HepG2 (cell line): ENCODE measurements at regions not wholly inside any gene's neighbourhood (a gene's known extent, or its start where the extent isn't known, plus 50 kb on each side); places are given as distances from the start of the nearest gene placed in this dataset.

Experiments
- ATAC-seq: fragments of 200-7000 bp; cut with Tn5 transposase; 3 replicates; pipeline ENCODE4 v1.9.1; 2020; ENCODE audit warnings: mild to moderate bottlenecking, moderate library complexity
- BruUV-seq: library from RNA; stranded (reverse); fragments of 400-500 nt; replicated peaks from 2 replicates; lab custom pipeline; 2021; lab: Mats Ljungman, UMichigan
- CTCF ChIA-PET: fragments of 300-600 bp; formaldehyde crosslinking; extraction: SDS; loops from one replicate; lab custom pipeline; 2021; ENCODE audit warnings: low total read pairs, inconsistent platforms, low intra/inter-chr PET ratio; lab: Yijun Ruan, JAX
- POLR2A ChIA-PET: fragments of 350-600 bp; sonication (Branson Sonifier 250); formaldehyde crosslinking; loops from one replicate; lab custom pipeline; 2020; ENCODE audit warnings: antibody characterized with exemption, inconsistent platforms; lab: Yijun Ruan, JAX
- DNase-seq: peaks from one replicate; pipeline ENCODE4 v3.0.0-alpha.2; 2015; ENCODE audit warnings: low spot score
- FAIRE-seq: peaks from 3 replicates; lab custom pipeline; 2011; peaks lifted over from hg19 to GRCh38; lab: Jason Lieb, UNC
- H2AFZ ChIP-seq: one replicate; pipeline ENCODE4 v1.6.1; 2011; ENCODE audit warnings: low read length, inconsistent platforms
- H3K27ac ChIP-seq: fragments of 300-600 bp; 3 replicates; pipeline ENCODE4 v1.8.0; 2011; ENCODE audit warnings: mixed run types, mild to moderate bottlenecking, mixed read lengths, low read length, inconsistent platforms; ENCODE audit not compliant: insufficient read depth; ENCODE audit errors: extremely low read length
- H3K27me3 ChIP-seq, 2 experiments: fragments of 200-600 bp in 1 of 2; 2 replicates in 1 of 2; 3 replicates in 1 of 2; pipeline versions ENCODE4 v1.6.0 to v1.8.0; 2011; ENCODE audit warnings: low read length in 2 of 2, mild to moderate bottlenecking in 2 of 2, moderate library complexity in 2 of 2, inconsistent platforms in 1 of 2; ENCODE audit not compliant: insufficient read depth in 2 of 2, control insufficient read depth in 1 of 2
- H3K36me3 ChIP-seq, 2 experiments: fragments of 200-600 bp in 1 of 2; replicated peaks in 1 of 2; 2 replicates in 1 of 2; 3 replicates in 1 of 2; pipeline versions ENCODE4 v1.5.1 to v1.8.0; 2011; ENCODE audit warnings: low read length in 2 of 2, inconsistent platforms in 1 of 2; ENCODE audit not compliant: insufficient read depth in 2 of 2, control insufficient read depth in 1 of 2
- H3K4me1 ChIP-seq: 2 replicates; pipeline ENCODE4 v1.5.1; 2012; ENCODE audit warnings: low read length, inconsistent platforms; ENCODE audit not compliant: insufficient read depth
- H3K4me2 ChIP-seq: 2 replicates; pipeline ENCODE4 v1.6.0; 2011; ENCODE audit warnings: low read depth, low read length, inconsistent platforms
- H3K4me3 ChIP-seq, 3 experiments: fragments of 200-600 bp in 1 of 3; sonication (generic), shearing (Covaris generic) in 1 of 3; replicated peaks in 1 of 3; 2 replicates each; pipeline ENCODE4 v1.5.1; 2011 to 2016; ENCODE audit warnings: low read length in 3 of 3, inconsistent platforms in 2 of 3, low read depth in 2 of 3, mild to moderate bottlenecking in 2 of 3, control low read depth in 1 of 3, mixed read lengths in 1 of 3; ENCODE audit not compliant: insufficient read depth in 1 of 3
- H3K79me2 ChIP-seq: one replicate; pipeline ENCODE4 v1.6.1; 2011; ENCODE audit warnings: low read length, inconsistent platforms; ENCODE audit not compliant: insufficient read depth
- H3K9ac ChIP-seq: 2 replicates; pipeline ENCODE4 v1.6.0; 2011; ENCODE audit warnings: mild to moderate bottlenecking, low read depth, low read length, inconsistent platforms; ENCODE audit not compliant: insufficient read depth
- H3K9me3 ChIP-seq: 2 replicates; pipeline ENCODE4 v1.5.1; 2012; ENCODE audit warnings: mild to moderate bottlenecking, low read length
- H4K20me1 ChIP-seq: 2 replicates; pipeline ENCODE4 v1.6.0; 2011; ENCODE audit warnings: inconsistent platforms, mild to moderate bottlenecking, low read length, moderate library complexity; ENCODE audit not compliant: insufficient read depth
- EHMT2 ChIP-seq: fragments of 200-600 bp; sonication (generic); IDR thresholded peaks from 2 replicates; pipeline ENCODE4 v1.7.0; 2017; ENCODE audit warnings: antibody characterized with exemption, low read depth, low read length, borderline replicate concordance
- JUN ChIP-seq: sonication (generic); formaldehyde crosslinking; IDR thresholded peaks from 2 replicates; pipeline ENCODE4 v1.4.0; 2020; ENCODE audit warnings: mild to moderate bottlenecking, missing genetic modification reagents
- SIN3A ChIP-seq: IDR thresholded peaks from 2 replicates; pipeline ENCODE4 v1.6.1; 2011; ENCODE audit warnings: low read depth, mild to moderate bottlenecking, control low read depth, low read length, borderline replicate concordance
- ZNF704 ChIP-seq: sonication (generic); formaldehyde crosslinking; IDR thresholded peaks from 2 replicates; pipeline ENCODE4 v1.8.1; 2023; ENCODE audit warnings: mild to moderate bottlenecking, inconsistent platforms, moderate library complexity, missing genetic modification reagents, borderline replicate concordance
- ZNF768 ChIP-seq: sonication (generic); formaldehyde crosslinking; IDR thresholded peaks from 2 replicates; pipeline ENCODE4 v1.4.0; 2020; ENCODE audit warnings: missing genetic modification reagents
- ZZZ3 ChIP-seq: sonication (generic); formaldehyde crosslinking; IDR thresholded peaks from 2 replicates; pipeline ENCODE4 v1.4.0; 2020; ENCODE audit warnings: missing genetic modification reagents, mild to moderate bottlenecking, borderline replicate concordance
- WGBS: methylation state at CpG from one replicate; pipeline ENCODE4 v1.1.6; 2017; ENCODE audit warnings: low lambda C conversion rate; 5-methylcytosine and 5-hydroxymethylcytosine counted together
- in situ Hi-C: cut with HindIII; loops from 2 replicates; pipeline ENCODE4 v1.10.0; 2017; ENCODE audit warnings: low pct_unique_long_range_greater_than_20kb; ENCODE audit not compliant: extremely low pct_ligation_motif_present
- intact Hi-C: fragments of 100-400 bp; cut with micrococcal nuclease; formaldehyde crosslinking; loops from one replicate; pipeline ENCODE4 v1.10.0; 2022; ENCODE audit not compliant: unreplicated experiment
- TF ChIP-seq, protein P1 (sequence below): sonication (generic); formaldehyde crosslinking; IDR thresholded peaks from 2 replicates; pipeline ENCODE4 v1.5.0; 2020; ENCODE audit warnings: mild to moderate bottlenecking, missing genetic modification reagents

DNA sequence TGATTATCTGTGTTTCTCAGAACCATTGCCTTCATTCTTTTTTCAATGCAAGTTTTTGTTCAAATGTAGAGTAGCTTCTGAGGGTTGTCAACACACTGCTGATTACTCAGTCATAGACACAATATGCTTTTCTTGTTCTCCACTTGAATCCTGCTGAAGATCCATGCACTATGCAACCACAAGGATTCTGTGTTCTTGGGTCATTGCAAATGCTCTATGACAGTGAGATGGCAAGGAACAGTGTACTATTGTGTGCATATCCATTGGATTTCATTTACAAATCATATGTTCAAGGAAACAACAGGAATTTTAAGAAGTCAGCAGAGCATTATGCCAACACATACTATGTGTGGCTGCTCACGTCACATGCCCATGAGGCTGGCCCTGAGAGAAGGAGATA is 1590.2 kb downstream of the EFNA5 start:
- WGBS: 0% methylated on average over 1 of the region's 1 CpG
- FAIRE-seq: no peak
- Histone ChIP-seq H3K4me1 (no peaks in the 10 kb centered on the region), H3K9me3 (no peaks in the 10 kb centered on the region), H3K9ac (no peak overlapping the region), H3K4me3 (no peak overlapping the region), H3K27me3 (no peaks in the 10 kb centered on the region), H3K4me2 (no peak overlapping the region), H2AFZ (no peak overlapping the region), H4K20me1 (no peaks in the 10 kb centered on the region), H3K36me3 (no peaks in the 10 kb centered on the region), H3K27ac (no peak overlapping the region), H3K79me2 (no peaks in the 10 kb centered on the region)
- intact Hi-C loops (no loop called here), in situ Hi-C loops (no loop called here)
- ChIA-PET POLR2A (no interaction called here), CTCF (no interaction called here)
- BruUV-seq: no TSS peak
- no peak for ATAC-seq
- TF ChIP-seq ZNF704: no peak
- TF ChIP-seq EHMT2: no peak
- no peak for TF ChIP-seq SIN3A
- no peak for TF ChIP-seq ZZZ3 (CRISPR knock-in tag)
- TF ChIP-seq ZNF768 (CRISPR knock-in tag): no peak
- DNase-seq: no peak

- Histone ChIP-seq H3K9ac (no peak overlapping the region), H3K4me1 (no peaks in the 10 kb centered on the region), H3K9me3 (no peaks in the 10 kb centered on the region), H3K4me2 (no peak overlapping the region), H3K27me3 (no peaks in the 10 kb centered on the region), H3K27ac (no peak overlapping the region), H4K20me1 (no peaks in the 10 kb centered on the region), H3K4me3 (no peak overlapping the region), H3K79me2 (no peaks in the 10 kb centered on the region), H2AFZ (no peak overlapping the region), H3K36me3 (no peaks in the 10 kb centered on the region)
- ChIA-PET CTCF (no interaction called here), POLR2A (no interaction called here)
- BruUV-seq: no TSS peak
- no peak for FAIRE-seq
- intact Hi-C loops: no loop called here
- TF ChIP-seq JUN: no peak
- TF ChIP-seq, protein P1, sequence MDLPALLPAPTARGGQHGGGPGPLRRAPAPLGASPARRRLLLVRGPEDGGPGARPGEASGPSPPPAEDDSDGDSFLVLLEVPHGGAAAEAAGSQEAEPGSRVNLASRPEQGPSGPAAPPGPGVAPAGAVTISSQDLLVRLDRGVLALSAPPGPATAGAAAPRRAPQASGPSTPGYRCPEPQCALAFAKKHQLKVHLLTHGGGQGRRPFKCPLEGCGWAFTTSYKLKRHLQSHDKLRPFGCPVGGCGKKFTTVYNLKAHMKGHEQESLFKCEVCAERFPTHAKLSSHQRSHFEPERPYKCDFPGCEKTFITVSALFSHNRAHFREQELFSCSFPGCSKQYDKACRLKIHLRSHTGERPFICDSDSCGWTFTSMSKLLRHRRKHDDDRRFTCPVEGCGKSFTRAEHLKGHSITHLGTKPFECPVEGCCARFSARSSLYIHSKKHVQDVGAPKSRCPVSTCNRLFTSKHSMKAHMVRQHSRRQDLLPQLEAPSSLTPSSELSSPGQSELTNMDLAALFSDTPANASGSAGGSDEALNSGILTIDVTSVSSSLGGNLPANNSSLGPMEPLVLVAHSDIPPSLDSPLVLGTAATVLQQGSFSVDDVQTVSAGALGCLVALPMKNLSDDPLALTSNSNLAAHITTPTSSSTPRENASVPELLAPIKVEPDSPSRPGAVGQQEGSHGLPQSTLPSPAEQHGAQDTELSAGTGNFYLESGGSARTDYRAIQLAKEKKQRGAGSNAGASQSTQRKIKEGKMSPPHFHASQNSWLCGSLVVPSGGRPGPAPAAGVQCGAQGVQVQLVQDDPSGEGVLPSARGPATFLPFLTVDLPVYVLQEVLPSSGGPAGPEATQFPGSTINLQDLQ (CRISPR knock-in tag): no peak
- in situ Hi-C loops: no loop called here
- DNase-seq: no peak
- 29% methylated on average over 4 of the region's 4 CpGs for WGBS
- no peak; the same call in 2 of the 3 replicates for ATAC-seq
Measured at GRCh38 chr5:106076655-106077054, 1594.1 kb downstream of the EFNA5 start.
